Stimulated activated CD8-positive, alpha-beta memory T cell treated with anti-CD3 and anti-CD28 coated beads, Interleukin-4, amount 100 ng/mL, for 24 hours (primary cell): ENCODE measurements at regions not wholly inside any gene's neighbourhood (a gene's known extent, or its start where the extent isn't known, plus 50 kb on each side); places are given as distances from the start of the nearest gene placed in this dataset.

ENCODE experiments used
- DNase-seq: peaks from one replicate; pipeline ENCODE4 v3.0.0-alpha.2; 2020; ENCODE audit warnings: low read depth

DNA sequence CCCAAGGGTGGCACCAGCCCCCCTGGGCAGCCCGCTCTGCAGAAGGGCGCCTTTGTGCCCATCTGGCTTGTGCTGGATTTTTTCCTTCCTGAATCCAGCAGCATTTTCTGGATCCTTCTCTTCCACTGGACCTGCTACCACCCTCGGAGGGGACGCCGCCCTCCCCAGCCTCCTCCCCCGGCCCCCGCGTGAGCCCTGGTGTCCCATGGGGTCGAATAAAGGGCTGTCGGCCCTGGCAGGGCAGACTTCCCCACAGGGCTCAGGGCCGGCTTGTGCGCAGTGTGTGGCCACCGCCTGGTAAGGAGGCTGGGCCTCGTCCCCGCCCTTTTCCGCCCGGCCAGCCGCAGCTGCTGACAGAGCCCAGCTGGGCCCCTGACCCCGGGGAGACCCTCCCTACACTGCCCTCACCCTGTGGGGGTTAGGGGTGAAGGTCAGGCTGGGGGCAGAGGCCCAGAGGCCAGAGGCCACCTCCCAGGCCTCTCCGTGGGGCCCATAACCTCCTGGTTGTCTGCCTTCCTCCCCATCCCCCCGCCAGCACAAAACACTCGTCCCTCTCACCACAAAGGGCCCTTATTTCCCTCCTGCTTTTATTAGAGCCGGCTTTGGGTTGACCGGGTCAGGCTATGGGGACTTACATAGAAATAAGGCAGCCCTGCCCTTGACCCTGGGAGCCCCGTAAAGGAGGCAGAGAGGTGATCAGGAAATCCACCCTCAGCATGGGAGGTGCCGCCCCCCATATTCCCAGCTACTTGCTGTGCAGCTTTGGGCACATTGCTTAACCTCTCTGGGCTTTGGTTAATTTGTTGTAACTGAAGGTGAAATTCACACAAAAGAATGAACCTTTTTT is 179.3 kb upstream of the CIBAR2 start:
- no peak for DNase-seq

DNA sequence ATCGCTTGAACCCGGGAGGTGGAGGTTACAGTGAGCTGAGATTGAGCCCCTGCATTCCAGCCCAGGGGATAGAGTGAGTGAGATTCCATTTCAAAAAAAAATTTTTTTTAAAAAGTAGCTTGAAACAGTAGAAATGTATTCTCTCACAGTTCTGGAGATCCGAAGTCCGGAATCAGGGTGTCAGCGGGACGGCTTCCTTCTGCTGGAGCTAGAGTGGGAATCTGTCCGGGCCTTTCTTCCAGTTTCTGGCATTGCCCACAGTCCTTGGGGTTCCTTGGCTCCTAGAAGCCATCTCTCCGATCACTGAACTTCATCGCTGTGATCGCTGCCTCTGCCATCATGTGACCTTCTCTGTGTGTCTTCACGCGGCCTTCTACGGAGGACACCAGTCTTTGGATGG is 181.2 kb upstream of the CIBAR2 start:
- DNase-seq = no peak

DNA sequence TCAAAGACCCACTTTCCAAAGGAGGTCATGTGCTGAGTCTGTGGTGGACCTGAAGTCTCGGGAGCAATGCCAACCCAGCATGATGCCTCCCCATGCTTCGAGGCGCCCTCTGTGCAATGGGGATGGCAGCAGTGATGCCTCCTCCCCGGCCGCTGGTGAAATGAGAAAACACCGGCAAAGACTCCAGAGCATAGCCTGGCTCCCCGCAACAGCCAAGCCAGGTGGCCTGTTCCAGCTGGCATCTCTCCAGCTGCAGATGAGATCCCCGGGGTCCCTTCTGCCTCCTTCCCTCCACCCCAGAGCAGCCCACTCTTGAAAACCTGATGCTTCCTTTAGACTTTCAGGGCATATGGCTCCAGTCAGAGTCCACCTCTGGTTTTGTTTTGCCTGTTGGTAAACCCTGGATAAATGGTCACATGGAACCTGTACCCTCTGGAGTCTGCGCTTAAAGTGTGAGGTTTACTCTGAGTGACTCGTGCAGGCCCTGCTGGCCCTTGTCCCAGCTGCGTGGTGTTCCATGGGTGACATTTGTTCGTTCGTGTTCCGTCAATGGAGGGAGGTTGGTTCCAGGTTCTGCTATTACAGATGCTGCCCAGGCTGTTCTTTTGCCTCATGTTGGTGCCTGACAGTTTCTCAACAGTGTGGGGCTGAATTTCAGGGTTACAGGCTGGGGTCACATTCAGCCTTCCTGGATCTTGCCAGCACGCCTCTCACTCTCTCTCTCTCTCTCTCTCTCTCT is 181.8 kb upstream of the CIBAR2 start:
- no peak for DNase-seq

DNA sequence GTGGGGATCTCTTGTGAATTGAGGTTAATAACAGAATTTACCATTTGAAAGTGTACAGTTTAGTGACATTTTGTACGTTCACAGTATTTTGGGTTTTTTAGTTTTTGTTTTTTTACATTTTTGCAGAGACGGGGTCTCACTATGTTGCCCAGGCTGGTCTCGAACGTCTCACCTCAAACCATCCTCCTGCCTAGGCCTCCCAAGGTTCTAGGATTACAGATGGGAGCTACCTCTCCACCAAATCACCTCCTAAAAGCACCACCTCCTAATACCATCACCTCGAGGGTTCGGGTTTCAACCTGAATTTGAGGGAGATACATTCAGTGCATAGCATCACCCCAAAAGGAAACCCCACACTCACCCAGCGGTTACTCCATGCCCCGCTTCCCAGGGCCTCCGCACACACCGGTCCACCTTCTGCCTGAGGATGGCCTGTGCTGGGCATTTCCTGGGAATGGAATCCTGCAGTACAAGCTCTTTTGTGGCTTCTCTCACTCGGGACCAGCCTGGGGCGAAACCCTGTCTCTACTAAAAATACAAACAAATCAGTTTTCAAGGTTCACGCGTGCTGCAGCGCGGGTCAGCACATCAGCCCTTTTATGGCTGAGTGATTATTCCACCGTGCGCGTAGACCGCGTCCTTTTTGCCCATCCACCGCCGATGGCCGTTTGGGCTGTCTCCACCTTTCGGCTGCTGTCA is 182.7 kb upstream of the CIBAR2 start:
- DNase-seq = no peak

DNA sequence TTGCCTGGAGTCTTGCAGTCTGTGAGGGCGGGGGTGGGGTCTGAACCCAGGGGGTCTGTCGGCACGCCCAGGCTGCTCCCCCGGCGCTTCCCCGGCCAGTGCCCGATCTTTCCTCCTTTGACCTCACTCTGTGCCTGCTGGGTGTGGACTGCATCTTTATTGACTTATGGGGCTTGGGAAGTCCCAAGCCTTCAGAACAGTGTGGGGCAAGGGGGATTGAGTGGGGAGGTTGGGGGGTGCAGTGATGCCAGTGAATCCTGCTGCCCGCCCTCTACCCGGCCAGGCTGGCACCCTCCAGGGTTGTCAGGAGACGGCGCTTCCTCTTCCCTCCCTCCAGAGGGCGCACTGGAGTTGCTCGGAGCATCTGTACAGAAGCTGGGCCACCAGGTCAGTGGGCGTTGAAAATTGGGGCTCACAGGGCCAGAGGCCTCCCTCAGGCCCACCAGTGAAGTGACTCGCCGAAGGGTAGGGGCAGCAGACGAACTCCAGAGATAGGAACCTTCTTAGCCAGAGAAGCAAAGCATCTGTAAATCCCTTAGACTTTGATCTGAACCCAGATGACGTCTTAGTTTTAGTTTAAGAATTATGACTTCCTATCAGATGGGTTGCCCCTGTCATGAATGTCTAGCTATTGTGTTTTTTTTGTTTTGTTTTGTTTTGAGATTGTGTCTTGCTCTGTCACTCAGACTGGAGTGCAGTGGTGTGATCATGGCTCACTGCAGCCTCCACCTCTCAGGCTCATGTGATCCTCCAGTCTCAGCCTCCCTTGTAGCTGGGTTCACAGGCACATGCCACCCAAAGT is 184.8 kb upstream of the CIBAR2 start:
- peak; percentile 26 for DNase-seq

DNA sequence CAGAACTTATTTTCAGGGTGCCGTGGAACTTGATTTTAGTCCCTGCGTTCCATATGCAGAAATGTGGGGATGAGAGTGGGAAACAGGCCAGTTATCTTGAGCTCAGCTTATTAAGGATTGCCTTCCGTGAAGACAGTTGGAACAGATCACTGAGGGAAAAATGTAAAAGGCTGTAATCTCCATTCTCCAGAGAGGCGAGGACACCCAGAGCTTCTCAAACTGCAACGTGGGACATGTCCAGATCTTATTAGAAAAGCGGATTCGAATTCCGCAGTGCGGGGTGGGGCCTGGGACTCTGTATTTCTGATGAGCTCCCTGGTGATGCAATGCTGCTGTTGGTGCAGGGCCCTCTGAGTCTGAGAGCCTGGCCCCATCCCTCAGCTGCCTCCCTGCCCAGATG is 185.6 kb upstream of the CIBAR2 start:
- no peak for DNase-seq

DNA sequence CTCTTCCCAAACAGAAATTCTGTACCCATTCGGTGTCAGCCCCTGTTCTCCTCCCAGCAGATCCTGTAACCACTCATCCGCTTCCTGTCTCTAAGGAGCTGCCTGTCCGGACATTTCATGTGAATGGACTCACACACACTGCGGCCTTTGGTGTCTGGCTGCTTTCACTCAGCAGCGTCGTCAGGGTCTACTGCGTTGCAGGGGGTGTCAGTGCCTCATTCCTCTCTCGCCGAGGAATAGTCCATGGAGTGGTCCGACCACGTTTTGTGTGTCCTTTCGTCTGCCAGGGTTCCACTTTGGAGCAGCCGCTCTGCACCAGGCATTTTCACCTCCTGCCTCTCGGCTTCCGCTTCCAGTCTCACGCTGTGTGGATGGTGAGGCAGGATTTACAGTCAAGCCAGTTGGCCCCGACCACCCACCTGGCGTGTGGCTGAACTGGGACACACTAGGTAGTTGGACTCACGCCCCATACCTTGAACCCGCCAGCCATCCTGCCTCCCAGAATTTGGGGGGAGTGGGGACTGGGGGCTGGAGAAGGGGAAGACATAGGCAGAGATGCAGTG is 188.2 kb upstream of the CIBAR2 start:
- no peak for DNase-seq

DNA sequence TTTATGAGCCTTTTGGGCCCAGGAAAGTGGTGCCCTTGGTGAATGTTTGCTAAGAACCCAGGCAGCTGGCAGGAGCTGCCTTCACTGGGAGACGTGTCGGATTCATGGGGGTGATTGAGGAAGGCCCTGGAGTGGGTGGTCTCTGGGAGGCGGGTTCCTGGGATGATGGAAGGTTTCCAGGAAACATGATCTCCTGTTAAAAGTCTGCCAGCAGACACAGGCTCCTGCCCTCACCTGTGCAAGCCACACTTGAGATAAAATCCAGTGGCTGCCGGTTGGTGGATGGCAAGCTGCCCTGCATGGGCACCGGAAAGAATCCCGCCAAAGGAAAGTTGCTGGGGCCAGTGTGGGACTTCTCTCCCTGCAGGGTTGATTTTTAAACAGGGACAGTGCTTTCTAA is 189.0 kb upstream of the CIBAR2 start:
- no peak for DNase-seq

DNA sequence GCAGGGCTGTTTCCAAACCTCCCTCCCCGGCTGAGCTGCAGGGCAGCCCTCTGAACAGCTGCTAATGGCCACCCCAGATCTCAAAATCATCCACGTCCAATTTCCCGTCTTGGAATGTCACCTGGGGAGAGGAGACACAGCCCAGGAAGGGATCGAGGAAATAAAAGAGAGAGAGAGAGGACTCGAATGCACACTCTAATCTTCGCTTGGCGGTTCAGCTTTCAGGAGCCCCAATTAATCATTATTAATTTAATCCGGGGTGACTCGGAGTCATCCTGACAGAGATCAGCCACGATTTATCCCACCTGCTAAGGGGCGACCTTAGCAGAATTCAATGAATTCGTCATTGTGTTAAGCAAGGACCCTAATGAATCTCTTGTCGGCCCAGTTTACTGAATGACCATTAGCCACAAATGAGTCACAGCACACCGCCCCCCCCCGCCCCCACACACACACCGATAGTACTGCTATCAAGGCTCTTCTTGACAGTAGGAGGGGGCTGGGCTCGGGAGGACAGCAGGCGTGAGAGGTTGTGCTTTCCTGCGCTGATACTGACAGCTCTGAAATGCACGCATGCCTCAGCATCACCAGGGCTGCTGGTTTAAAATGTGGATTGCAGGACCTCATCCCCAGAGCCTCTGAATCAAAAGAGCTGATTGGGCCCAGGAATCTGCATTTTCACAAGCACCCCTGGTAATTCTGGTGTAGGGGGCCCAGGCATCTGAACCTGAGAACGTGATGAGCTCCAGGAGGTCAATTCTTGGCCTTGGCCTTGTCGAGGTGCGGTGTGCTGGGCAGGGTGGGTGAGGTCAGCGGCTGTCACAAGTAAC is 190.0 kb upstream of the CIBAR2 start:
- no peak for DNase-seq

DNA sequence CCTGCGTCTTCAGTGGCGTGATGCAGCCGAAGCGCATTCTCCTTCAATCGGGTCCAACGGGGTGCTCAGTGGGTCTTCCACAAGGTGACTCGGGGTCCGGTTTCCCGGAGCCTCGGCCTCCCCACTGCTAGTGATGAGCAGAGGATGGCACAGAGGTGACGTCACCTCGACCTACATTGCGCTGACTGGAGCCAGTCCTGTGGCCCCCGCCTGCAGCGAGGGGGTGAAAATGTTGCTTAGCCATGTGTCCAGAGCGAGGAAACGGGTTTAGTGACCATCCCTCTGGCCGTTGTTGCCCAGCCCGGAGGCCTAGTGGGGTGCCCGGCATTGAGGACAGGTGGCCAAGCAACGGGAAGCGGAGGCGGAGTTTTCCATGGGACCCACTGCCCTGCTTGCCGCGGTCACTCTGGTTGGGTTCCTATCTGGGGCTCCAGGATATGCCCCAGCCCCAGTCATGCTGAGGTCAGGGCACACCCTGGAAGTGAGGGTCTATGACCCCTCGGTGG is 190.6 kb upstream of the CIBAR2 start:
- no peak for DNase-seq

DNA sequence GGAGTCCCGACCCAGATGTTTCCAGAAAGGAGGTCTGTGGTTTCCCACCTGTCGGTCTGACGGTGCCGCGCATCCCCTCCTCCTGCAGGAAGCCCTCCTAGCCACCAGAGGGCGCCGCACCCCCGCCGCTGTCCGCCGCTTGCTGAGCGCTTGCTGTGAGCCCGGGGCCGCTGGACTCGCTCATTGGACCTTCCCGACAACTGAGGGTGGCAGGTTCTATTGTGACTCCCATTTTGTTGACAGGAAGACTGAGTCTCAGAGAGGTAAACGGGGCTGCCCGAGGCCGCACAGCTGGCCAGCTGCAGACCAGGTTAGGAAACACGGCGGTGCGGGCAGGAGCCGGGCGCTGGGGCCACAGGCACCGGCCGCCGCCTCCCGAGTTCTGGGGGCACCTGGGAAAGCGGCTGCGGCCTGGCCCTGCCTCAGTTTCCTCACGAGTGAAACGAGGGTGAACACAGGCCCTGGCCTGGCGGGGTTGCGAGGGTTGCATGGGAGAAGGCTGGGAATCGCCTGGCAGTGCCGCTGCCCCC is 191.1 kb upstream of the CIBAR2 start:
- peak; percentile 64 for DNase-seq

DNA sequence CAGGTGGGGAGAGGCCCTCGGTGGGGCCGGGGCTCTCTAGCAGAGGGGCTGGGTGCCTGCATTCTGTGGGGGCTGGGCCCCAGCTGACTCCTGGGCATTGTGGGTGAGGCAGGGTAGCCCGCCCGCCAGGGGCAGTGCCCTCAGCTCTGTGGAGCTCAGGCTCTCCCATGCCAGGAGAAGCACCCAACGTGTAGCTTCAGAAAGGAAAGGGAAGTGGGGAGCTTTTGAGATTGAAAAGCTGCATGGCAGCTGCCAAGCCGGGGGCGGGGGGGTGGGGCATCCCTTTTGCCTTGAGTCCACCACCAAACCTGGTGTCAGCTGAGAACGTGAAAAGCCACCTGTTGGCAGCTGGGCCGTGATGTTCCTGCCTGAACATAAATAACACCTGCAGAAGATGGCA is 192.1 kb upstream of the CIBAR2 start:
- no peak for DNase-seq

DNA sequence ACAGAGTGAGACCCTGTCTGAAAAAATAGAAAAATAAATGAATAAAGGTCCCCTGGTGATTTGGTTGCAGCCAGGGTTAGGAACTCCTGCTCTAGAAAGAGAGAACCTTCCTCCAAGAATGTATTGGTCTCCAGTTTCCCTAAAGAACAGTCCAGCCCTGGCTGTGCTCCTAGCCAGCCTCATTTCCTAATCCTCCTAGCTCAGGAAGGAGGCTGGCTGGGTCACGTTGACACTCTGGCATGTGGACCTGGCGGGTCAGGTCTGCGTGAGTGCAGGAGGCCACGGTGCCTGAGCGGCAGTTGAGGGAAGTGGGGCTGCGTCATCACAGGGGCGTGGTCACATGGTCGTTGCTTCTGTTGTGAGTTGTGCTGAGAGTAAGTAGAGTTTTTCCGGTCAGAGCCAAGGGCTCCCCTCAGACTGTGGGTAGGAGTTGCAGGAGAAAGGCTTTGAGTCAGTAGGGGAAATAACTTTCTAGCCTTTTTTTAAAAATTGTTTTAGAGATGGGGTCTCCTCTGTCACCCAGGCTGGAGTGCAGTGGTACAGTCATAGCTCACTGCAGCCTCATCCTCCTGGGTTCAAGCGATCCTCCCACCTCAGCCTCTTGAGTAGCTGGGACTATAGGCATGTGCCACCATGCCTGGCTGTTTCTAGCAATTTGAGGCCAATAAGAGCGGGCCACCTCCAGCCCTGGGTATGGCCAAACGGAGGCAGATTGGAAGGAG is 194.0 kb upstream of the CIBAR2 start:
- peak; percentile 66 for DNase-seq

DNA sequence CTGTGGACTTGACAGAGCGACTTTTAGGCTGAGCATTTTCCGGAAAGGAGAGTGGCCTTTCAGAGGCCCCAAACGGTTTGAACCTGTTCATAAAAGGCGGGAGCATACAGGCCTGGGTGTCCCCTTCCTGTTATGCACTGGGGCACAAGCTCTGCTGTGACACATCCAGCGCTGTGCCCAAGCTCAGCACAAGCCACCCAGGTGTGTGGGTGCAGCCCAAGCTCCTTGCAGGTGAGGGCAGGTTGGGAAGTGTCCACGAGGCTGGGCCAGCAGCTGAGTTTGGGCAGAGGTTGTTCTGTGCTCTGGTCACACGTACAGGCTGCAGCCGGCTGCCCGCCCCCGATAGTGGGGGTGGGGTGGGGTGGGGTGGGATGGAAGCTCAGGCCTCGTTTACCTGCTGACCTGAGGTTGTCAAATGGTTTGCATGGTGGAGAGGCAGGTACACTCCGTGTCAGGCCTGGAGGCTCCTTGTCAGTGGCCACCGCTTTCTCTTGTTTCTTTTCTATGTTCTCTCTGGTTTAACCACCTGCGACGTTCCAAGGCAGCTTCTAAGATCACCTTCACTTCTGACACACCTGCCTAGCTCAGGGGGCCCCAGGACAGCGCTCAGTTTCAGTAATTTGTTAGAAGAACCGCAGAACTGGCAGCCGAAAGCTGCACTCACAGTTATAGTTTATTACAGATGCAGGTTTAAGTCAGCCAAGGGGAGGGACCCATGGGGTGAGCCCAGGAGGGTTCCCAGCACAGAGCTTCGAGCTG is 194.7 kb upstream of the CIBAR2 start:
- DNase-seq = no peak

DNA sequence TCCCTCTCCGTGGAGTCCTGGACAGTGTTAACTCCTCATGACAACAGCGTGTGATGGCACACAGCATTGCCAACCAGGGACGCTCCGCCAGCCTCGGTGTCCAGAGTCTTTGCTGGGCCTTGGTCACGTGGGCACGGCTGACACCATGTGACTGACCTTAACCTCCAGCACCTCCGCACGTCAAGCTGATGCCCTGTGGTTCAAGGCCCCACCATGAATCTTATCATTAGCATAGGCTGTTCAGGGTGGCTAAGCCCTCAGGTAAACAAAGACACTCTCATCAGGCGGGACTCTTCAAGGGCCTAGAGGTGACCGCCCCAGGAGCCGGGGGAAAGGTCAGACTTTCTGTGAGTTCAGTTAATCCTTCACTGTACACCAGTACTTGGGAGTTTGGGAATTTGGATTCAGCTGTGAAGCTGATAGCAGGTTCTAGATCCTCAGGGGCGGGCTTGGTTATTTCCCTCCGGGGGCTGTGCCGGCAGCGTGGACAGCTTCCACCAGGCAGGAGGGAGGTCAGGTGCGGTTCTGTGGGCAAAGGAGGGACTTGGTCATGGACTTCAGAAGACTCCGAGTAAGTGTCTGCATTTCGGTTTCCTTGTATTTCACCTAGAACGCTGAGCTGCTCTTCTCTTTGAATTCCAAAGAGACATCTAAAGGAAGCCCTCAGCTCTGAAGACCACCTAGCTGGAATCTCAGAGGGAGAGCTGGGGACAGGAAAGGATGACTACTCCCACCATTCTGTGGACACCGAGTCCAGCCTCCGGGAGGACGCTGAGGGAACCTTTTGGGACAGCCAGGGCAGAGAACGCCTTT is 195.5 kb upstream of the CIBAR2 start:
- no peak for DNase-seq

DNA sequence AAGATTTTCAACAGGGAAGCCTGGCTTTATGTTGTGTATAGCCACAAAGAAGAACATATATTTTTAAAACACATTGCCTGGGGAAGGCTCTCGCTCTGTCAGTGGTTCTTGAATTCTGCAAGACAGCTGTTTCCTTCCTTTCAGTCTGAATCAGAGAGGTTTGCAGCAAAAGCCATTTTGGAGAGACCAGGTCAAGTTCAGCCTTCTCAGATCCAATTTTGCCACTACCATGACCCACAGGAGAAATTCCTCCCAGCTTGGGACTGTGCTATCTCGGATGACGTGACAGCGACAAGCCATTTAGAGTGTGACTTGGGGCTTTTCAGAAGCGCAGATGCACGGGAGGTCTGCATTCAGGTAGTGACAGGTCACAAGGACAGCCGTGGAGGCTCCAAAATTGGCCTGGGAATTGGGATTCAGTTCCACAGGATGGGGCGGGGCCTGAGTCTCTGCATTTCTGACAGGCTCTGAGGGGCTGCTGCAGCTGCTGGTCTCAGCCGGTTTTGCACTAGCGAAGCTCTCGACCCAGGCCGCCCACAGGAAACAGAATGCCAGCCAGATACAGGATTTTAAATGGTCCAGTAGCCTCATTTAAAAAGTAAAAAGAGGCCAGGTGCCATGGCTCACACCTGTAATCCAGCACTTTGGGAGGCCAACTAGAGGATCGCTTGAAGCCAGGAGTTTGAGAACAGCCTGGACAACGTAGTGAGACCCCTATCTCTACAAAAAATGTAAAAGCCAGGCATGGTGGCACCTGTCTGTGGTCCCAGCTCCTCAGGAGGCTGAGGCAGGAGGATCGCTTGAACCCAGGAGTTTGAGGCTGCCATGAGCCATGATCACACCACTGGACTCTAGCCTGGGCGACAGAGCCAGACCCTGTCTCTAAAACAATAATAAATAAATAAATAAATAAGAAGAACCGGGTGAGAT is 196.6 kb upstream of the CIBAR2 start:
- DNase-seq = no peak
